HepG2 (cell line): ENCODE measurements at regions not wholly inside any gene's neighbourhood (a gene's known extent, or its start where the extent isn't known, plus 50 kb on each side); places are given as distances from the start of the nearest gene placed in this dataset.

Experiments
- ATAC-seq: fragments of 200-7000 bp; cut with Tn5 transposase; 3 replicates; pipeline ENCODE4 v1.9.1; 2020; ENCODE audit warnings: mild to moderate bottlenecking, moderate library complexity
- BruUV-seq: library from RNA; stranded (reverse); fragments of 400-500 nt; replicated peaks from 2 replicates; lab custom pipeline; 2021; lab: Mats Ljungman, UMichigan
- CTCF ChIA-PET: fragments of 300-600 bp; formaldehyde crosslinking; extraction: SDS; loops from one replicate; lab custom pipeline; 2021; ENCODE audit warnings: low total read pairs, inconsistent platforms, low intra/inter-chr PET ratio; lab: Yijun Ruan, JAX
- POLR2A ChIA-PET: fragments of 350-600 bp; sonication (Branson Sonifier 250); formaldehyde crosslinking; loops from one replicate; lab custom pipeline; 2020; ENCODE audit warnings: antibody characterized with exemption, inconsistent platforms; lab: Yijun Ruan, JAX
- DNase-seq: peaks from one replicate; pipeline ENCODE4 v3.0.0-alpha.2; 2015; ENCODE audit warnings: low spot score
- FAIRE-seq: peaks from 3 replicates; lab custom pipeline; 2011; peaks lifted over from hg19 to GRCh38; lab: Jason Lieb, UNC
- H2AFZ ChIP-seq: one replicate; pipeline ENCODE4 v1.6.1; 2011; ENCODE audit warnings: low read length, inconsistent platforms
- H3K27ac ChIP-seq: fragments of 300-600 bp; 3 replicates; pipeline ENCODE4 v1.8.0; 2011; ENCODE audit warnings: mixed run types, mild to moderate bottlenecking, mixed read lengths, low read length, inconsistent platforms; ENCODE audit not compliant: insufficient read depth; ENCODE audit errors: extremely low read length
- H3K27me3 ChIP-seq, 2 experiments: fragments of 200-600 bp in 1 of 2; 2 replicates in 1 of 2; 3 replicates in 1 of 2; pipeline versions ENCODE4 v1.6.0 to v1.8.0; 2011; ENCODE audit warnings: low read length in 2 of 2, mild to moderate bottlenecking in 2 of 2, moderate library complexity in 2 of 2, inconsistent platforms in 1 of 2; ENCODE audit not compliant: insufficient read depth in 2 of 2, control insufficient read depth in 1 of 2
- H3K36me3 ChIP-seq, 2 experiments: fragments of 200-600 bp in 1 of 2; replicated peaks in 1 of 2; 2 replicates in 1 of 2; 3 replicates in 1 of 2; pipeline versions ENCODE4 v1.5.1 to v1.8.0; 2011; ENCODE audit warnings: low read length in 2 of 2, inconsistent platforms in 1 of 2; ENCODE audit not compliant: insufficient read depth in 2 of 2, control insufficient read depth in 1 of 2
- H3K4me1 ChIP-seq: 2 replicates; pipeline ENCODE4 v1.5.1; 2012; ENCODE audit warnings: low read length, inconsistent platforms; ENCODE audit not compliant: insufficient read depth
- H3K4me2 ChIP-seq: 2 replicates; pipeline ENCODE4 v1.6.0; 2011; ENCODE audit warnings: low read depth, low read length, inconsistent platforms
- H3K4me3 ChIP-seq, 3 experiments: fragments of 200-600 bp in 1 of 3; sonication (generic), shearing (Covaris generic) in 1 of 3; replicated peaks in 1 of 3; 2 replicates each; pipeline ENCODE4 v1.5.1; 2011 to 2016; ENCODE audit warnings: low read length in 3 of 3, inconsistent platforms in 2 of 3, low read depth in 2 of 3, mild to moderate bottlenecking in 2 of 3, control low read depth in 1 of 3, mixed read lengths in 1 of 3; ENCODE audit not compliant: insufficient read depth in 1 of 3
- H3K79me2 ChIP-seq: one replicate; pipeline ENCODE4 v1.6.1; 2011; ENCODE audit warnings: low read length, inconsistent platforms; ENCODE audit not compliant: insufficient read depth
- H3K9ac ChIP-seq: 2 replicates; pipeline ENCODE4 v1.6.0; 2011; ENCODE audit warnings: mild to moderate bottlenecking, low read depth, low read length, inconsistent platforms; ENCODE audit not compliant: insufficient read depth
- H3K9me3 ChIP-seq: 2 replicates; pipeline ENCODE4 v1.5.1; 2012; ENCODE audit warnings: mild to moderate bottlenecking, low read length
- H4K20me1 ChIP-seq: 2 replicates; pipeline ENCODE4 v1.6.0; 2011; ENCODE audit warnings: inconsistent platforms, mild to moderate bottlenecking, low read length, moderate library complexity; ENCODE audit not compliant: insufficient read depth
- KLF15 ChIP-seq: sonication (generic); formaldehyde crosslinking; IDR thresholded peaks from 2 replicates; pipeline ENCODE4 v1.8.1; 2023; ENCODE audit warnings: borderline replicate concordance, mild to moderate bottlenecking, inconsistent platforms, missing genetic modification reagents, mixed read lengths
- MNT ChIP-seq: fragments of 450-650 bp; IDR thresholded peaks from 2 replicates; pipeline ENCODE4 v1.6.1; 2016
- SYNCRIP ChIP-seq: fragments of 200-400 bp; formaldehyde crosslinking; IDR thresholded peaks from 2 replicates; pipeline ENCODE4 v1.6.1; 2018; ENCODE audit warnings: mild to moderate bottlenecking, low read depth, low read length; ENCODE audit not compliant: insufficient read depth
- ZBTB14 ChIP-seq: sonication (generic); formaldehyde crosslinking; IDR thresholded peaks from 2 replicates; pipeline ENCODE4 v1.4.0; 2020; ENCODE audit warnings: missing genetic modification reagents
- ZFP91 ChIP-seq: sonication (generic); formaldehyde crosslinking; IDR thresholded peaks from 2 replicates; pipeline ENCODE4 v1.9.0; 2022; ENCODE audit warnings: missing genetic modification reagents, mild to moderate bottlenecking, borderline replicate concordance
- ZNF362 ChIP-seq: sonication (generic); formaldehyde crosslinking; IDR thresholded peaks from 2 replicates; pipeline ENCODE4 v1.4.0; 2020; ENCODE audit warnings: missing genetic modification reagents, mild to moderate bottlenecking, borderline replicate concordance
- WGBS: methylation state at CpG from one replicate; pipeline ENCODE4 v1.1.6; 2017; ENCODE audit warnings: low lambda C conversion rate; 5-methylcytosine and 5-hydroxymethylcytosine counted together
- in situ Hi-C: cut with HindIII; loops from 2 replicates; pipeline ENCODE4 v1.10.0; 2017; ENCODE audit warnings: low pct_unique_long_range_greater_than_20kb; ENCODE audit not compliant: extremely low pct_ligation_motif_present
- intact Hi-C: fragments of 100-400 bp; cut with micrococcal nuclease; formaldehyde crosslinking; loops from one replicate; pipeline ENCODE4 v1.10.0; 2022; ENCODE audit not compliant: unreplicated experiment

GRCh38 chr5:3110371-3110770 lies 358.9 kb upstream of the IRX2 start (continued):
- TF ChIP-seq KLF15 = no peak
- TF ChIP-seq, all 625 proteins: peak for 0

GRCh38 chr5:3107156-3107611 lies 355.7 kb upstream of the IRX2 start:
- ATAC-seq (no peak), FAIRE-seq (no peak), DNase-seq (no peak)
- no peaks in the 10 kb centered on the region for H3K9me3 ChIP-seq
- POLR2A ChIA-PET = no interaction called here
- no peaks in the 10 kb centered on the region for H3K79me2 ChIP-seq
- no peak overlapping the region for H3K4me3 ChIP-seq
- H3K4me1 ChIP-seq = no peaks in the 10 kb centered on the region
- intact Hi-C loops = no loop called here
- H3K27me3 ChIP-seq = peaks cover 0 to 25% of the 10 kb centered on the region in 2 experiments; a peak in 3 of 5 replicates
- H4K20me1 ChIP-seq = no peaks in the 10 kb centered on the region
- in situ Hi-C loops = no loop called here
- H3K36me3 ChIP-seq = no peaks in the 10 kb centered on the region
- H2AFZ ChIP-seq = no peak overlapping the region
- WGBS = 22% methylated on average over 9 of the region's 12 CpGs
- CTCF ChIA-PET = no interaction called here
- no TSS peak for BruUV-seq
- H3K9ac ChIP-seq = no peak overlapping the region
- H3K27ac ChIP-seq = no peak overlapping the region
- no peak overlapping the region for H3K4me2 ChIP-seq
- no peak for TF ChIP-seq ZBTB14 (CRISPR knock-in tag)
- no peak for TF ChIP-seq ZFP91

- 5% methylated on average over 5 of the region's 9 CpGs for WGBS
- FAIRE-seq = no peak
- intact Hi-C loops (no loop called here), in situ Hi-C loops (no loop called here)
- Histone ChIP-seq H3K36me3 (no peaks in the 10 kb centered on the region), H2AFZ (no peak overlapping the region), H3K9me3 (no peaks in the 10 kb centered on the region), H3K79me2 (no peaks in the 10 kb centered on the region), H4K20me1 (no peaks in the 10 kb centered on the region), H3K27me3 (peaks cover 0 to 36% of the 10 kb centered on the region in 2 experiments; a peak in 4 of 5 replicates), H3K4me2 (no peak overlapping the region), H3K9ac (no peak overlapping the region), H3K4me1 (no peaks in the 10 kb centered on the region), H3K4me3 (no peak overlapping the region), H3K27ac (no peak overlapping the region)
- TF ChIP-seq MNT = peak; percentile 51
- no peak for TF ChIP-seq ZNF362
- TF ChIP-seq SYNCRIP = no peak
- POLR2A ChIA-PET = no interaction called here
- no peak for ATAC-seq
- CTCF ChIA-PET = no interaction called here
- no TSS peak for BruUV-seq
- no peak for DNase-seq
Observed at GRCh38 chr5:3105581-3105980, 354.1 kb upstream of the IRX2 start.
